K562 (cell line): ENCODE measurements at regions not wholly inside any gene's neighbourhood (a gene's known extent, or its start where the extent isn't known, plus 50 kb on each side); places are given as distances from the start of the nearest gene placed in this dataset.

Experiments
- FOXA1 ChIP-seq: fragments of 450-650 bp; IDR thresholded peaks from 2 replicates; pipeline ENCODE4 v1.6.1; 2016; ENCODE audit warnings: mild to moderate bottlenecking, borderline replicate concordance
- PHF8 ChIP-seq: fragments of 200-600 bp; sonication (generic); IDR thresholded peaks from 2 replicates; pipeline ENCODE4 v1.6.1; 2012; ENCODE audit warnings: mixed run types, mild to moderate bottlenecking, inconsistent platforms, low read length, moderate library complexity, borderline replicate concordance
- TF ChIP-seq, protein P1 (sequence below): sonication (generic); formaldehyde crosslinking; IDR thresholded peaks from 2 replicates; pipeline ENCODE4 v1.9.0; 2022; ENCODE audit warnings: mild to moderate bottlenecking, missing genetic modification reagents

DNA sequence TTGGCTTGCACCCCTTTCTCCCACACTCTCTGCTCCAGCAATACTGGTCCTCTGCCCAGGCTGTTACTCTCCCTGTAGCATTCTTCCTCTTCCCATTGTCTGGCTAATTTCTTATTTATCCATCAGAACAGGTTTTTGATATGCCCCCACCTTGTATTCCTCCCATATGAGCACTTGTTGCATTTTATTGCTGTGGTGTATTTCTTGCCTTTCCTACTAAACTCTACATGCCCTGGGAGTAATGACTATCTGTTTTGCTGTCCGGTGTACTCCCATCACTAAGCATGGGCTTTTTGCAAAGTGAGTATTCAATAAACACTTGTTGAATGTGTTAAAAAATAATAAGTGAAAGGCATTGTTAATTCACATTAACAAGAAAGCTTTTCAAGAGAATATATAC is 104.3 kb upstream of the RANBP3L start:
- TF ChIP-seq, protein P1, sequence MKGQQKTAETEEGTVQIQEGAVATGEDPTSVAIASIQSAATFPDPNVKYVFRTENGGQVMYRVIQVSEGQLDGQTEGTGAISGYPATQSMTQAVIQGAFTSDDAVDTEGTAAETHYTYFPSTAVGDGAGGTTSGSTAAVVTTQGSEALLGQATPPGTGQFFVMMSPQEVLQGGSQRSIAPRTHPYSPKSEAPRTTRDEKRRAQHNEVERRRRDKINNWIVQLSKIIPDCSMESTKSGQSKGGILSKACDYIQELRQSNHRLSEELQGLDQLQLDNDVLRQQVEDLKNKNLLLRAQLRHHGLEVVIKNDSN (CRISPR knock-in tag), result no peak
- TF ChIP-seq PHF8, result no peak
- TF ChIP-seq FOXA1, result no peak
